ENCODE measurements at regions not wholly inside any gene's neighbourhood (a gene's known extent, or its start where the extent isn't known, plus 50 kb on each side); places are given as distances from the start of the nearest gene placed in this dataset.
A peak's percentile ranks its signal among the peaks of the same experiment; 100 is the strongest.
"Not testable (repeated sequence)": the region's sequence is repeated elsewhere in the genome, so short reads cannot be mapped to it uniquely, and the experiment has no call there.

- DNase-seq: no peak
Observed at GRCh38 chr18:47727409-47727808, 203.1 kb downstream of the SMAD2 start.

- no peak for DNase-seq
Observed at GRCh38 chr18:47726550-47726949, 203.9 kb downstream of the SMAD2 start.

GRCh38 chr18:47725656-47726055 lies 204.8 kb downstream of the SMAD2 start:
- DNase-seq: no peak

- DNase-seq: no peak
Observed at GRCh38 chr18:47724186-47724975, 206.1 kb downstream of the SMAD2 start.

GRCh38 chr18:47721876-47722275 lies 208.6 kb downstream of the SMAD2 start:
- DNase-seq: no peak

- no peak for DNase-seq
Observed at GRCh38 chr18:47720741-47721140, 209.7 kb downstream of the SMAD2 start.

GRCh38 chr18:47719096-47719780 lies 211.2 kb downstream of the SMAD2 start:
- peak in 1 of 14 donors; percentile 0 for DNase-seq

GRCh38 chr18:47718646-47719045 lies 211.8 kb downstream of the SMAD2 start:
- no peak for DNase-seq

GRCh38 chr18:47717257-47717656 lies 213.2 kb downstream of the SMAD2 start:
- no peak for DNase-seq

GRCh38 chr18:47716632-47717185 lies 213.8 kb downstream of the SMAD2 start:
- DNase-seq: no peak

- DNase-seq: no peak
Observed at GRCh38 chr18:47710451-47710850, 220.0 kb downstream of the SMAD2 start.

GRCh38 chr18:47709556-47709955 lies 220.9 kb downstream of the SMAD2 start:
- DNase-seq: no peak

GRCh38 chr18:47708206-47708605 lies 222.3 kb downstream of the SMAD2 start:
- no peak for DNase-seq

GRCh38 chr18:47701134-47701533 lies 229.3 kb downstream of the SMAD2 start:
- DNase-seq: no peak

GRCh38 chr18:47696870-47697269 lies 233.6 kb downstream of the SMAD2 start:
- no peak for DNase-seq

GRCh38 chr18:47691611-47692010 lies 238.8 kb downstream of the SMAD2 start:
- DNase-seq: no peak

GRCh38 chr18:47690778-47691177 lies 239.7 kb downstream of the SMAD2 start:
- not testable (repeated sequence) for DNase-seq

GRCh38 chr18:47689371-47689770 lies 241.1 kb downstream of the SMAD2 start:
- no peak for DNase-seq

GRCh38 chr18:47686806-47687205 lies 243.7 kb downstream of the SMAD2 start:
- DNase-seq: no peak

- no peak for DNase-seq
Observed at GRCh38 chr18:47683774-47684173, 246.7 kb downstream of the SMAD2 start.

GRCh38 chr18:47682876-47683275 lies 247.6 kb downstream of the SMAD2 start:
- no peak for DNase-seq

- no peak for DNase-seq
Observed at GRCh38 chr18:47680488-47680887, 250.0 kb downstream of the SMAD2 start.

GRCh38 chr18:47679864-47680263 lies 250.6 kb downstream of the SMAD2 start:
- no peak for DNase-seq

GRCh38 chr18:47677952-47678351 lies 252.5 kb downstream of the SMAD2 start:
- DNase-seq: no peak
